HG03432 (cell line): ENCODE measurements at regions not wholly inside any gene's neighbourhood (a gene's known extent, or its start where the extent isn't known, plus 50 kb on each side); places are given as distances from the start of the nearest gene placed in this dataset.
"Not testable (repeated sequence)": the region's sequence is repeated elsewhere in the genome, so short reads cannot be mapped to it uniquely, and the experiment has no call there.

Experiments
- ATAC-seq: cut with Tn5 transposase; IDR thresholded peaks from one replicate; pipeline ENCODE4 v1.9.1; 2021; ENCODE audit warnings: mild to moderate bottlenecking, moderate library complexity; ENCODE audit not compliant: unreplicated experiment

DNA sequence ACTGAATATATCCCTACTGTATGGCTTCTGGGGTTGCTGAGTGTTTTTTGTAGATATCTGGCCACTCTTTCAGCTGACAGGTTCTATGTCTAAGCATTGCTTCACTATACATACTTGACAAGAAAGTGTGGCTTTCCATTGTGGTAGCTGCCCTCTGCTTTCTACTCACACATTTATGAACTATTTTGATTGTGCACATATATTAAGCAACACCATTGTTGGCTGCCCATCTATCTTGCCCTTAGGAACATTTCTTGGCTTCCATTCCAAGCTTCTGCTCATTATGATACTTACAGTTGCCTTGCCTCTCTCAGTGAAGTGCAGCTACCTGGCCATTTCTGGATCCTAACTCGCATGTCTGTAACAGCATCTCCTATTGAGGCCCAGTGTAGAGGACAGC is 153.6 kb upstream of the MOCS2 start:
- no peak for ATAC-seq

DNA sequence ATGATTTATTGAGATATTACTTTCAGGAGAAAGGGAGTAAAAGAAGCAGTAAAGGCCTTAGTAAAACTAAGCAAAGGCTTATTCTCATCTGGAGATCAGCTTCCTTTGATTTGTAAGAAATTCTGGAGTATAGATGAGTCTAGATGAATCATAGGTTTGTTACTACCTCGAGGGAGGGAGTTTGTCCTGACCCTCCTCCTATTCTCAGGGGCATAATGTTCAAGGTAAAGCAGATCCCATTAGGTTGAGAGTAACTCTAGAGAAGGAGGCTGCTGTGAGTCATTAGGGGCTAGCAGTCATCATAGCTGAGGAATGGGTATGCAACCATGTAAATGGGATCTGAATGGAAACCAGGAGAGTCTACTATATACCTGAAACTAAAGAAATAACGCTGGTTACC is 155.5 kb upstream of the MOCS2 start:
- ATAC-seq, result no peak

DNA sequence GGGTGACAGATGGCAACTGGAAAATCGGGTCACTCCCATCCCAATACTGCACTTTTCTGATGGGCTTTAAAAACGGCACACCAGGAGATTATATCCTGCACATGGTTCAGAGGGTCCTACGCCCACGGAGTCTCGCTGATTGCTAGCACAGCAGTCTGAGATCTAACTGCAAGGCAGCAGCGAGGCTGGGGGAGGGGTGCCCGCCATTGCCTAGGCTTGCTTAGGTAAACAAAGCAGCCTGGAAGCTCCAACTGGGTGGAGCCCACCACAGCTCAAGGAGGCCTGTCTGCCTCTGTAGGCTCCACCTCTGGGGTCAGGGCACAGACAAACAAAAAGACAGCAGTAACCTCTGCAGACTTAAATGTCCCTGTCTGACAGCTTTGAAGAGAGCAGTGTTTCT is 158.7 kb upstream of the MOCS2 start:
- ATAC-seq, result not testable (repeated sequence)

DNA sequence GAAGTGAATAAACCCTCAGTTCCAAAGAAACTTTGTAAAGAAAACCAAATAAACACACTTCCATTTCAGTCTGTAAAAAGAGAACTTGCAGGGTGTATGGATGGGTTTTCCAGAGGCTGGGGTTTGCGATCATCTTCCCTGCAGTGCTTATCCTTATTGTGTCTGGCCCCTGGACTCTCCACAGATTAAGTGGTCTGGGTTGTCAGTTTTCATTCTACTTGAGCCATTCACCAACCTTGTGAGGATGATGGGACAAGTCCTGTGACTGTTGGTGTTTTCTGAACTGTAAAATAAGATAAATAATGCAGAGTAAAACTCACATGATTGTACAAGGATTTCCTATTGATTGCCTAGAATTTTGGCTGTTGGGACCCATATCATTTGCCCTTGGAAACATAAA is 166.1 kb upstream of the MOCS2 start:
- no peak for ATAC-seq

DNA sequence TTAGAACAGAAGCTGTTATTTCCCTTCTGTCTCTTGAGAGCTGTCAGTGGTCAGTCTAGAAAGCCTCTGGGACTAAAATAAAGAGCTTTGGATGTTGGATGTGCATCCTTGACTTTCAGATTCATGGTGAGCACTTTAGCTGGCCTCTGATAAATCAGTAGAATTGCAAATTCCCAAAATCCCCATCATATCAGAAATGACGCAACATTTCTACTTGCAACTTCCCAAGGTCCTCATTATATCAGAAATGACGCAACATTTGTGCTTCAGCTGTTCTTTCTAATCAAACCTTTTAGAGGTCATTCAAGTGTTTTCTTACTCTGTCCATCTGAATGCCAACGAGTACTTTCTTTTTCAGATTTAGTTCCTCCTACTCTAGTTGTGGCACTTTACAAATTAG is 167.3 kb upstream of the MOCS2 start:
- ATAC-seq, result no peak

DNA sequence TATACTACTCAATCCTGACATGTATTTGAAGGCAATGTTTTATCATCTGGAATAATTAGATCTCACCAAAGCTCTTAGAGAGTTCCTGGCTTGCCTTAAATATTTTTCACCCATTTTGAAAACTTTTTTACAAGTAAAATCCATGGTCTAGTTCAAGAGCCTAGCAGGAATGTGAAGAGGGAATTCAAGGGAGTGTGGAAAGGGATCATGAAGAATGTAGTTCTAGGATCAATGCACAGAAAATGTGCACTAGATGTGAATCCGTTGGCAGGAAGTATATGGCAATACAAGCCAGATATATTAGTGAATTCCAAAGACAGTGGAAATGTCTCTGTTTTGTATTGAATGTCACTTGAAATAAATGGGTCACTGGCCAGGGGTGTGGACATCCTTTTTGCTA is 167.9 kb upstream of the MOCS2 start:
- ATAC-seq, result no peak

DNA sequence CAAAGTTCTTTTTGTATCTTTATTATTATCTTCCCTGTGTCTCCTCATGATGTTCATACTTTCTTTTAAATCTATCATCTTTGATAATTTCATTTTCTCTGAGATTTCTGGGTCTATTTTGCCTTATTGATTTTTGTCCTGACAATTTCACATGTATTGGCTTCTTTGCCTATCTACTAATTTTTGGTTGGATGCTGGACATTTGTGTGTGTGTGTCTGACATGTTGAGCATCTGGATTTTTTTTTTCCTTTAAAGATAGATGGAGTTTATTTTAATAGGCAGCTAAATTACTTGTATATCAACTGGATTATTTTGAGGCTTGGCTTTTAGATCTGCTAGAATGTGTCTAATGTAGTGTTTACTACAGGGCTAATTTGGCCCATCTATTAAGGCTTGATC is 178.0 kb upstream of the MOCS2 start:
- ATAC-seq, result no peak

DNA sequence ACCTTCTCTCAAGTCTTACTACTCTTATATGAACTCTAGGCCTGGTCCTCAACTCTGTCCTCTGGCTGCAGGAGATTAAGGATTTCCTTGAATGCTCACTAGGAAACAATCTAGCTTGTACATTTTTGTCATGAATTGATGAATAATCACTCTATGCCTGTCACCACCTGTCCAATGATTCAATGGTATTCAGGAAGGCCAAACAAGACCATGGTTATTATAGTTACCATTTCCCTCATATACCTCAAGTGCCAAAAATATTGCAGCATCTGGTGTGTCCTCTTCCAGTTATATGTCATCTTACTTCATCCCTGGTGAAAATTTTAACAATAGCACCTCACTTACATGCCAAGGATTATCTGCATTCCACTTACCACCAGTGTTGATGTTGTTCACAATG is 179.0 kb upstream of the MOCS2 start:
- ATAC-seq, result no peak

DNA sequence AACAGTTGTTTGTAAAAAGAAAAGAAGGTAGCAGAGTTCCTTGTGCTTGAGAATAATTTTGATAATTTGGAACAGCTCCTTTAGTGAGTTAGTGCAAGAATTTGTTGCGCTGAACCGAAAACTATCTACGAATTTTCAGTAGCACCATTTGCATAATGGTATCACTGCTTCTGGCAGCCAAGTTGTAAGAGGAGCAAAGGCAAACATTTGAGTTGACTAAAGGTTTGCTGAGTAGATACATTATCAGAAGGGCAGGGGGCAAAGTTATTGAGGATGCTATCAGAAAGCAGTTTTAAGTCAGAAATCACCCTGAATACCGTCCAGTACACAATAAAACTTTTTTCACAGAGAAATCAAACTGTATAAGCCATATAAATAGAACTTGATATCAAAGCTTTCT is 181.5 kb upstream of the MOCS2 start:
- ATAC-seq, result no peak

DNA sequence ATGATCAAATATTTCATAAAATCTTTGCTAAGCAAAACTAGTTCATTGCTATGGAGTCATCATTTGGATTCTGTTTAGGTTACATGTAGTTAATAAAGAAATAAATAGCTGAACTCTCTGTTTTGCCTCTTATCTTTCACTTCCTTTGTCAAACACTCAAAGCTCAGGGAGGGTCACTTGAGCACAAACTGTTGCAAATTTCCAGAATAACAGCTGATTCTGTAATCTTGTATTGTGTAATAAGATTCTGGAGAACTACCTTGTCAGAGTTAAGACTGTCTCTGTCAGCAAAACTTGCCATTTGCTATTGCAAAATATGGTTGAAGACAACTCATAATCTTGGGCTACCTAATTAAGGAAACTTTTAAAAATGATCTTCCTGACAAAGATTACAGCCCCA is 182.0 kb upstream of the MOCS2 start:
- ATAC-seq, result no peak

DNA sequence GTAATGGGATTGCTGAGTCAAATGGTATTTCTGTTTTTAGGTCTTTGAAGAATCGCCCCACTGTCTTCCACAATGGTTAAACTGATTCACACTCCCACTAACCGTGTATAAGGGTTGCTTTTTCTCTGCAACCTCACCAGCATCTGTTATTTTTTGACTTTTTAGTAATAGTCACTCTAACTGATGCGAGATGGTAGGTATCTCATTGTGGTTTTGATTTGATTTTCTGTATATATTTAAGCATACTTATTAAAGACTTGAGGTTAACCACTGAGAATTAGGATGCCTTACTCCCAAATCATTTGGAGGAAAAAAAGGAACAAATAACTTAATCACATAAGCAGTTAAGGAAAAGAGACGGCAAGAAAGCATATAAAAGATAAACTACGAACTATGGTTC is 181.6 kb upstream of the FST start:
- no peak for ATAC-seq

DNA sequence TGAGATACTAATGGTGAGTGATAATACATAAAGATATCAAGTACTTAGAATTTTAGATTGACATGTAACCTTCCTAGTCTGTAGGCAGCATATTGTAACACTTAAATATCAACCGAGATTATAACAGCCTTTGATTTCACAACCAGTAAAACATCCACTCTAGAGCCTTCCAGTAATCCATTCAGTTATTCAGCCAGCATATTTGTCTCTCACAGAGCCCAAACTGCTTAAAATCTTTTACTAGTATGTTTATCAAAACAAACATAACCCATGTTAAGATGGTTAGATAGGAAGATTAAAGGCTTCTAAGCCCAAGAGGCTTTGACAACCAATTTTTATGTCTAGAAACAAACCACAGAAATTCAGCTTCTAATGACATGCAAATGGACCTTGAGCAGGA is 177.9 kb upstream of the FST start:
- ATAC-seq, result no peak

DNA sequence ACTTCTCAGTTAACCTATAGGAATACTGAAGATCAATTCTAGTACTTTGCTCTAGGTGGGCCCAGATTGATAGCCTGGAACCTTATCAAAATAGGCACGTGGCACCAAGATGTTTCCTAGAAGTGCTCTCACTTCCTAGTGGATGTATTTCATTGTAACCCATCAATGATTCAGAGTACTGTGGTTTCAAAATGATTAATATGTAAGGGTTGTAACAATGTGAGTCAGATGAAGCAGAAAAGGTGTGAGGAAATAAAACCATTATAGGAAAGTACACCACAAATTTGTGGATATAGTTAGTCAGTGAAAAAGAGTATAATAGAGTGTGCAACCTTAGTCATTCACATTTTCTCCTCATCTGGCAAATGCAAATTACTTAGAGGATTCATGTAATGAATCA is 177.3 kb upstream of the FST start:
- no peak for ATAC-seq

DNA sequence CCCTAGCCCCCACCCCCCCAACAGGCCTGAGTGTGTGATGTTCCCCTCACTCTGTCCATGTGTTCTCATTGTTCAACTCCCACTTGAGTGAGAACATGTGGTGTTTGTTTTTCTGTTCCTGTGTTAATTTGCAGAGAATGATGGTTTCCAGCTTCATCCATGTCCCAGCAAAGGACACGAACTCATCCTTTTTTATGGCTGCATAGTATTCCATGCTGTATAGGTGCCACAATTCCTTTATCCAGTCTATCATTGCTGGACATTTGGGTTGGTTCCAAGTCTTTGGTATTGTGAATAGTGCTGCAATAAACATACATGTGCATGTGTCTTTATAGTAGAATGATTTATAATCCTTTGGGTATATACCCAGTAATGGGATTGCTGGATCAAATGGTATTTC is 175.1 kb upstream of the FST start:
- not testable (repeated sequence) for ATAC-seq

DNA sequence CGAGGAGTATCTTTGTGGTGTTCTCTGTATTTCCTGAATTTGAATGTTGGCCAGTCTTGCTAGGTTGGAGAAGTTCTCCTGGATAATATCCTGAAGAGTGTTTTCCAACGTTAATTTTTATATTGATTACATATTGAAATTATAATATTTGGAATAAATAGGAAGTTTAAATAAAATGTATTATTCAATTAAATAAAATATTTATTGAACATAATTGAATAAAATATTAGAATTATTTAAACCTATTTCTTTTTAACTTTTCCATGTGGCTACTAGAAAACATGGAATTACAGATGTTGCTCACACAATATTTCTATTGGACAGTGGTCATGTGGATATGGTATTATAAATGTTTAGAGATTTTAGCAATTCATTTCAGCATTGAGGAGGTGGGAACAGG is 170.8 kb upstream of the FST start:
- ATAC-seq, result no peak

DNA sequence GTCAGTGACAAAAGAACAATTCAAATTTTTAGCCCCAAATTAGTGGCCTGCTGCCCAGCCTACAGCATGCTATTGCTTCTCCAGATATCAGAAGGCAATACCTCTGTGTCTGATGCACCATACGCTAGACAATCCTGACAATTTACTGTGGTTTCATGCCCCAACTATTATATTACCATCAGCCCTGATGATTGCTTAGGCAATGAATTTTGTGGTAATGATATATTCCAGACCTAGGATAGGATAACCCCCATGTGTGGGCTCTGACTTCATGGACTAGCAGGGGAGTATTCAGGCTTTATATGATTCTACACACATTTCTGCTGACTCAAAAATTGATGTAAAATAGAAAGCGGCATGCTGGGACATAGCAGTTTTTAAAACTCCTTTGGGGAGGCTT is 168.7 kb upstream of the FST start:
- ATAC-seq, result no peak

DNA sequence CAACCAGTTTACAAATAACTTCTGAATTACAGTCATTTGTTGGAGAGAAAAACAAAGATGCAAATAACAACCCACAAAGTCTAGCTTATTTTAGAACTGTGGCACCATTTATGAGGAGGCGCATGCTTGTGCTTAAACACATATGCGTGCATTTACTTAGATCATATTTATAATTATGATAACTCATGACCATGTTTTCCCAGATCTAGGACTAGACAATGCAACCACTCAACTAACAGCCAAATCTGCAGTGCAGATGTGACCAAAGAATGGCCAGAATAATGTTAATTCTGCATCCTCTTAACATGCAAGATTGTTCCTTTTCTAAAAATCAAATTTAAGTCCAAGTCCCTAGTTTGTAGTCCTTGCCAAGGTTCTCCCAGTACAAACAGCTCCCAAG is 167.3 kb upstream of the FST start:
- ATAC-seq, result no peak

DNA sequence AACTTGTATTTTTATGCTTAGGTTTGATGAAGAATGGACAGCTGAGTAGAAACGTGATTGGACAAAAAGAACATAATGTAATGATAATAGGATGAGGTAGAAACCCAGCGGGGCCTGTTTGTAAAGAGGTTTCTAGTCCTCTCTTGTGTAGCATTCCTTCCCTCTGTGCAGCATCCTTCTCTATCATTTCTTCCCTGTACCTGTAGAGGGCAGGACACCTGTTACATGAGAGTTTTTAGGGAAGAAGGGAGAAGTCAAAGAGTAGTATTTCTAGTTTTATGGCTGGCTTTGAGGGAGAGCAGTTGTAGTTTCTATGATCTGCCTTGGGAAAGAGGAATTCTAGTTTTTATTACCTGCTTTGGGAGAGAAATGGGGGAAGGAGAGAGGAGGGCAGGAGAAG is 162.1 kb upstream of the FST start:
- no peak for ATAC-seq

DNA sequence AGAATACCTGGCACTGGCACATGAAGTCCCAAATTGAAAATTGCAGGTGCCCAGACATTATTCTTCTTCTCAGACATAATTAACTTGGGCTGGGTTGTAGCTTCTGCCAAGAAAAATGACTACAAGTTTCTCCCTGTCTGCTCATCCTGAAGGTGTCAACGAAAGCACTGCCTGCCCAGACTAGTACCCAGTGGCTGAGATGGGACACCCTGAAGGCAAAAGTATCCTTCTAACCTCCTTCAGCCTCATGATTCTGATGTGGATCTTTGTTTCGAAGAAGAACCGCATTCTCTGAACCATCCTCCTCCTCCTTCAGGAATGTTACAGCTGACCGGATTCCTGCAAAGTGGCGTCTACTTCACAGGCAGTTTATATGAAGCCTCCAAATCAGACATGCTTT is 161.1 kb upstream of the FST start:
- no peak for ATAC-seq

DNA sequence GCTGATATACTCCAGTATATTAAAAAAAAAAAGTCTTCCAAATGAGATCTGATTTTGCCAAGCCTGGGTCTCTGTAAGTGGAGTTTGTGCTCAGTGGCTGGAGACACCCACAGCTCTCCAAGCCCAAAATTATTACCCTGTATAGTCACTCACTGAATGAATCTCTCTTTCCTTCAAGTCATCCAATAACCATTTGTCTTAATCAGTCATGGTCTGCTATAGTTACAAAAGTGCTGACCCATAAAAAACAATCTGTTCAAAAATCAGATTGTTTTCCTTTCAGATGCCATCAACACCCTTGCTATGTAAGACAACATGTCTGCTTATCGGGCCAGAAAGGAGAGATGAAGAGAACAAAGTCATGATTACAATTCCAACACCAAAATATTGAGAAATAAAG is 159.4 kb upstream of the FST start:
- ATAC-seq, result no peak

DNA sequence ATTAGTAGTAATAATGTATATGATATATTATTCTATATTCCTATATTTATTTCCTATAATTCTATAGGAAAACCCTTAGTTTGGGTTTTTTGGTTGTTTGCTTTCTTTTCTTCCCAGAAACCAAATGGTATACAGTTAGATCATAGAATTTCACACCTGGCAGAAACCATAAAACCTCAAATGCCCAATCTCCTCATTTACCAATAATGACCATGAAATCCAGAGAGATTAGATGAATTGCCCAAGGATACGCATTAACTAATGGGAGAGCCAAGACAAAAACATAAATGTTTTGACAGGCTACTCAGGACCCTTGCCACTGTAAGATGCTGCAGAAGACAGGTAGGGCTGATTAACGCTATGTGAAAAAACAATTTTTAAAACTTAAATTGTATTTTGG is 158.7 kb upstream of the FST start:
- no peak for ATAC-seq

DNA sequence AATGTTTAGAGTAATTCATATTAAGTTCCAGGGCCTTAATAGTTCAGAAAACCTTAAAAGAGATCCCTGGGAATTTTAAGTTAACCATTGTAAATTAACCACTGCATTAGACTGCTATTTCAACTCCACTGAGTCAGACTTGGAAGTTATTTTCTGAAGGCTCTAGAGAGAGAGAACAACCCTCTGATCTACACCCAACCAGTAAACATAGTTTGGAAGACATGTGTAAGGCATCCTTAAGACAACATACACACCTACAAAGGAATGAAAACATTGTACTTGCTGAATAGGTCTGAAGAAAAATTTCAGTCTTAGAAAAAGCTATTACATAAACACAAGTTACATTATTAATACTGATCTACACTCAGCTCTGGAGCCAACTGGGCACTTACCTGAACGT is 158.2 kb upstream of the FST start:
- no peak for ATAC-seq

DNA sequence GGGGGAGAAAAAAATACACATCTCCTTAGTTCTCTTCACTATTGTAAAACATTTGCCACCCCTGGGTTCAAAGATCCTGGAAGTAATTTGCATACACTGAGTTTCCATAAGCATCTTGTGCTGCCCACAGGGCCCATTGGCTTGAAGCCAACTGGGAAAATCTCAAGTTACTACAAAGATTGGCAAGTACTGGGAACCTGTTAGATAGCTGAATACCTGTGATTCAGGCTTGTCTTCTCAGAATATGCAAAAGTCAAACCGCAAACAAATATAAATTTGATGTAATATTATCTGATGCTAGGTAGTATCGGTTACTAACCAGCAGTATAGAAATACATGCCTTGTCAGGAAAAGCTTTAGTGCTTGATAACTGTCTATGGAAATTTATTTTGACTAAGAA is 156.9 kb upstream of the FST start:
- ATAC-seq, result peak; percentile 7

DNA sequence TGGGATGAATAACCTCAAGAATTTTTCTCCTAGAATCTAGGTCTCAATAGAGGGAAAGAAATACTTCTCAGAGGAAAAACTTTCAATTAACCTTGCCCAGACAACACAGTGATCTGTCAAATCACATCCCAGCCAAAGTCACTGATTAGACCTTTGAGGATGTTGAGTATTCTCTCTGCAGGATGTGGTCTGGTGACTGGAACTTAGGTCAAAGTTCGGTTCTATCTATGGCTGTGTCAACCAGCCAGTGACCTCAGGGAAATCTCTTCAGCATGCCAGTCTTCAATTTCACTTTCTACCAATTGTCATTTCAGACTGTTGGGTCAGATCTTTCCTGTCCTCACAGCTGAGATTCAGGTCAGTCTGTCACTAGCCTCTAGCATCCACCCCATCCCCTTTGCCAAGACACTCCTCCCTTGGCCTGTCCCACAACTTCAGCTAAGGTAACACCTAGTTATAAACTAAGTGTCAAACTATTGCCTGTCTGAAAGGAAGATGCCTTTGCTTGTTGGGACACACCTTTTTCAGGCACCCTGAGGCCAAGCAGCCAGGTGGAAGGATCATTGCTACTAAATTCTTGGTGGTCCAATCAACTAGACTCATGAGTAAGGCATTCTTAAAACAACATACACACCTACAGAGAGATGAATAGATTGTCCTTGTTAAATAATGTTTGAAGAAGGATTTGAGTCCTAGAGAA is 156.3 kb upstream of the FST start:
- ATAC-seq, result peak; percentile 80
